Right lobe of liver (tissue), 6 donors: ENCODE measurements at regions not wholly inside any gene's neighbourhood (a gene's known extent, or its start where the extent isn't known, plus 50 kb on each side); places are given as distances from the start of the nearest gene placed in this dataset.

Experiments used
- ATAC-seq, 4 donors: fragments of 200-7000 bp; cut with Tn5 transposase; one replicate each; pipeline ENCODE4 v1.9.1; 2020; ENCODE audit warnings: mild to moderate bottlenecking in 4 of 4, moderate library complexity in 4 of 4
- DNase-seq, 3 donors: peaks; one replicate each; pipeline ENCODE4 v3.0.0-alpha.2; 2020
- H3K27ac ChIP-seq, 3 donors: fragments of 200-600 bp; one replicate each; pipeline ENCODE4 v1.8.0; 2022
- H3K27me3 ChIP-seq, 2 donors: fragments of 200-600 bp; one replicate each; pipeline ENCODE4 v1.8.0; 2022
- H3K36me3 ChIP-seq, 4 donors: fragments of 200-600 bp; sonication (generic) in 1 of 4; one replicate each; pipeline versions ENCODE4 v1.5.1 to v1.8.0; 2017 to 2022; ENCODE audit warnings: control low read depth in 1 of 4
- H3K4me1 ChIP-seq, 4 donors: fragments of 200-600 bp; sonication (generic) in 1 of 4; one replicate each; pipeline versions ENCODE4 v1.5.1 to v1.8.0; 2017 to 2022; ENCODE audit warnings: control low read depth in 1 of 4
- H3K4me3 ChIP-seq, 3 donors: fragments of 200-600 bp; one replicate each; pipeline ENCODE4 v1.8.0; 2022
- H3K9me3 ChIP-seq, 4 donors: fragments of 200-600 bp; sonication (generic) in 1 of 4; one replicate each; pipeline versions ENCODE4 v1.5.1 to v1.8.0; 2017 to 2022; ENCODE audit warnings: control low read depth in 1 of 4
- CTCF ChIP-seq, 4 donors: fragments of 200-600 bp in 3 of 4; fragments of 450-650 bp in 1 of 4; IDR thresholded peaks; one replicate each; pipeline versions ENCODE4 v1.5.1 to v1.8.0; 2016 to 2022; ENCODE audit warnings: antibody characterized with exemption in 4 of 4, mild to moderate bottlenecking in 2 of 4
- POLR2A ChIP-seq: fragments of 450-650 bp; IDR thresholded peaks from one replicate; pipeline ENCODE4 v1.6.1; 2017; ENCODE audit warnings: antibody characterized with exemption, mild to moderate bottlenecking
- WGBS: methylation state at CpG from one replicate; pipeline ENCODE4 v1.1.6; 2018; ENCODE audit warnings: low coverage, low lambda C conversion rate; ENCODE audit not compliant: insufficient coverage; ENCODE audit errors: missing lambda C conversion rate; 5-methylcytosine and 5-hydroxymethylcytosine counted together
- intact Hi-C, 2 donors: fragments of 100-400 bp; cut with DNase I; formaldehyde crosslinking; loops; one replicate each; pipeline versions ENCODE4 v1.11.2 to v1.14.1; 2022
- donor health status: DM: no; HTN: yes; CAD: no.
- donor health status: DM: no; HTN: no; CAD: no.
- donor health status: DM: no; HTN: no; CAD: no.
- donor health status: DM: no; HTN: yes; CAD: no.
- donor health status: DM: no; HTN: yes; CAD: no.

GRCh38 chr1:11365744-11366387 is 92.9 kb downstream of the UBIAD1 start:
- Histone ChIP-seq H3K9me3 (no peaks in the 10 kb centered on the region), H3K4me1 (no peaks in the 10 kb centered on the region), H3K36me3 (no peaks in the 10 kb centered on the region), H3K27ac (no peak overlapping the region), H3K27me3 (no peaks in the 10 kb centered on the region), H3K4me3 (no peak overlapping the region)
- no peak for DNase-seq
- no peak for ATAC-seq
- TF ChIP-seq CTCF (IDR thresholded peaks at IDR 0.05) (no peak), POLR2A (no peak)
- 60% methylated on average over 6 of the region's 9 CpGs for WGBS
- intact Hi-C loops, result loop anchor here in 1 of 2 donors (10.0 kb wide), 1 partner anchor 121 kb away; no protein-coding TSS in a partner anchor

- Histone ChIP-seq H3K27ac (no peak overlapping the region), H3K4me3 (no peak overlapping the region), H3K4me1 (no peaks in the 10 kb centered on the region), H3K27me3 (no peaks in the 10 kb centered on the region), H3K36me3 (no peaks in the 10 kb centered on the region), H3K9me3 (no peaks in the 10 kb centered on the region)
- TF ChIP-seq CTCF (IDR thresholded peaks at IDR 0.05), result no peak
- TF ChIP-seq POLR2A, result no peak
- ATAC-seq (no peak), DNase-seq (no peak)
- intact Hi-C loops, result no loop called here
- 70% methylated on average over 4 of the region's 10 CpGs for WGBS
Measured at GRCh38 chr1:11373029-11373894, 100.3 kb downstream of the UBIAD1 start.

GRCh38 chr1:11373895-11374747 is 101.1 kb downstream of the UBIAD1 start:
- DNase-seq (no peak), ATAC-seq (no peak)
- 34% methylated on average over 3 of the region's 5 CpGs for WGBS
- intact Hi-C loops, result no loop called here
- no peak overlapping the region for H3K27ac ChIP-seq
- H3K4me3 ChIP-seq, result no peak overlapping the region
- H3K27me3 ChIP-seq, result no peaks in the 10 kb centered on the region
- H3K36me3 ChIP-seq, result no peaks in the 10 kb centered on the region
- TF ChIP-seq CTCF (IDR thresholded peaks at IDR 0.05) (no peak), POLR2A (no peak)
- H3K4me1 ChIP-seq, result no peaks in the 10 kb centered on the region
- no peaks in the 10 kb centered on the region for H3K9me3 ChIP-seq

GRCh38 chr1:11374748-11375110 is 101.7 kb downstream of the UBIAD1 start:
- Histone ChIP-seq H3K27ac (no peak overlapping the region), H3K27me3 (no peaks in the 10 kb centered on the region), H3K36me3 (no peaks in the 10 kb centered on the region), H3K9me3 (no peaks in the 10 kb centered on the region), H3K4me1 (no peaks in the 10 kb centered on the region), H3K4me3 (no peak overlapping the region)
- DNase-seq (no peak), ATAC-seq (no peak)
- intact Hi-C loops, result no loop called here
- WGBS, result 86% methylated on average over 4 of the region's 5 CpGs
- TF ChIP-seq CTCF (IDR thresholded peaks at IDR 0.05) (no peak), POLR2A (no peak)
